ENCODE measurements at regions not wholly inside any gene's neighbourhood (a gene's known extent, or its start where the extent isn't known, plus 50 kb on each side); places are given as distances from the start of the nearest gene placed in this dataset.

DNA sequence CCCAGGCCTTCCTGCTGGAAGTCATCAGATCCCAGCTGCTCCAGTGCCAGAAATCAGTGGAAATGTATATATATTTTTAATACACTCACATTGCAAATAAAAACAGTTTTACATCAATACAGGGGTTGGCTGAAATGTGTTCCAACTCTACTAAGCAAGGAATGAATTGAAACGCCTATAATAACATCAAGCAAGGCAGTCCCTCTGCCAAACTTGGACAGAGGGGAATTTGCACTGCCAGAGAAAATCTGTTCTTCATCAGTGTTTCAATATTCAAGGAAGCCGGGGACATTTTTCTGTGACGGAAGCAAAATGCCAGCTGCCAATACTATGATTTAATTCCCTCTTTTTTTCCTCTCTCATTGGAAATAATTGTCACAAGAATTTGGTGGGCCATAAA lies 335.3 kb downstream of the TNS1 start:
- Histone ChIP-seq H2AFZ (no peak overlapping the region), H3K27ac (no peak overlapping the region), H3K9ac (no peak overlapping the region), H3K4me3 (ENCODE audit: low read depth, low read length) (no peak overlapping the region), H3K36me3 (ENCODE audit: control insufficient read depth, insufficient read depth, low read length) (no peaks in the 10 kb centered on the region), H3K4me1 (peaks cover 3% of the 10 kb centered on the region), H3K27me3 (ENCODE audit: control insufficient read depth, insufficient read depth, low read length) (no peaks in the 10 kb centered on the region), H3K9me3 (ENCODE audit: control insufficient read depth, low read length) (no peaks in the 10 kb centered on the region), H3K79me2 (peaks cover 24% of the 10 kb centered on the region), H3K4me2 (ENCODE audit: low read length) (no peak overlapping the region)
- TF ChIP-seq, protein P1, sequence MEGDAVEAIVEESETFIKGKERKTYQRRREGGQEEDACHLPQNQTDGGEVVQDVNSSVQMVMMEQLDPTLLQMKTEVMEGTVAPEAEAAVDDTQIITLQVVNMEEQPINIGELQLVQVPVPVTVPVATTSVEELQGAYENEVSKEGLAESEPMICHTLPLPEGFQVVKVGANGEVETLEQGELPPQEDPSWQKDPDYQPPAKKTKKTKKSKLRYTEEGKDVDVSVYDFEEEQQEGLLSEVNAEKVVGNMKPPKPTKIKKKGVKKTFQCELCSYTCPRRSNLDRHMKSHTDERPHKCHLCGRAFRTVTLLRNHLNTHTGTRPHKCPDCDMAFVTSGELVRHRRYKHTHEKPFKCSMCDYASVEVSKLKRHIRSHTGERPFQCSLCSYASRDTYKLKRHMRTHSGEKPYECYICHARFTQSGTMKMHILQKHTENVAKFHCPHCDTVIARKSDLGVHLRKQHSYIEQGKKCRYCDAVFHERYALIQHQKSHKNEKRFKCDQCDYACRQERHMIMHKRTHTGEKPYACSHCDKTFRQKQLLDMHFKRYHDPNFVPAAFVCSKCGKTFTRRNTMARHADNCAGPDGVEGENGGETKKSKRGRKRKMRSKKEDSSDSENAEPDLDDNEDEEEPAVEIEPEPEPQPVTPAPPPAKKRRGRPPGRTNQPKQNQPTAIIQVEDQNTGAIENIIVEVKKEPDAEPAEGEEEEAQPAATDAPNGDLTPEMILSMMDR (IDR thresholded peaks at IDR 0.05), result no peak

DNA sequence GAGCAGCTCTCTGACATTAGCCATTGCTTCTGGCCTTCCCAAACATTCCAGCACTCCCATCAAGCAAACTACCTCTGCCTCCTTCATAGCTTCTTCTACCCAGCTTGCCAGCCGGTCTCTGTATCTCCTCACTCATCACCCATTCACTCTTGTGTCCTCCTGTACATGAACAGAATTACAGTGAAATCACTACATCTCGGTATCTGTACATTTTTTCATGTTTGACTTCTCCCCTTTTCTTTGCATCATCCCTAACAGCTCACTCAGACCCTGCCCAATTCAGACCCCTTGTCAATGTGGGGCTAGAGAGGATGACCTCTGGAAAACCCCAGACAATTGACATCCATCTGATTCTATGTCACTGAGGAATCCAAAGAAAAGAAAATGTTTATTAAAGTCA lies 335.8 kb downstream of the TNS1 start:
- no peak overlapping the region for H3K9ac ChIP-seq
- H3K4me1 ChIP-seq, result peaks cover 3% of the 10 kb centered on the region
- H3K4me3 ChIP-seq (ENCODE audit: low read depth, low read length), result no peak overlapping the region
- H3K79me2 ChIP-seq, result peaks cover 21% of the 10 kb centered on the region
- H3K9me3 ChIP-seq (ENCODE audit: control insufficient read depth, low read length), result no peaks in the 10 kb centered on the region
- no peaks in the 10 kb centered on the region for H3K27me3 ChIP-seq (ENCODE audit: control insufficient read depth, insufficient read depth, low read length)
- no peak overlapping the region for H2AFZ ChIP-seq
- no peak overlapping the region for H3K4me2 ChIP-seq (ENCODE audit: low read length)
- TF ChIP-seq, protein P1 (IDR thresholded peaks at IDR 0.05), result no peak
- no peak overlapping the region for H3K27ac ChIP-seq
- no peaks in the 10 kb centered on the region for H3K36me3 ChIP-seq (ENCODE audit: control insufficient read depth, insufficient read depth, low read length)

- TF ChIP-seq, protein P1 (IDR thresholded peaks at IDR 0.05), result no peak
- H2AFZ ChIP-seq, result no peak overlapping the region
- H3K4me3 ChIP-seq (ENCODE audit: low read depth, low read length), result no peak overlapping the region
- no peak overlapping the region for H3K9ac ChIP-seq
- H3K27me3 ChIP-seq (ENCODE audit: control insufficient read depth, insufficient read depth, low read length), result no peaks in the 10 kb centered on the region
- H3K27ac ChIP-seq, result no peak overlapping the region
- peaks cover 17% of the 10 kb centered on the region for H3K79me2 ChIP-seq
- no peak overlapping the region for H3K4me2 ChIP-seq (ENCODE audit: low read length)
- H3K9me3 ChIP-seq (ENCODE audit: control insufficient read depth, low read length), result no peaks in the 10 kb centered on the region
- H3K36me3 ChIP-seq (ENCODE audit: control insufficient read depth, insufficient read depth, low read length), result no peaks in the 10 kb centered on the region
- no peaks in the 10 kb centered on the region for H3K4me1 ChIP-seq
Observed at GRCh38 chr2:217666338-217666737, 336.5 kb downstream of the TNS1 start.

GRCh38 chr2:217664761-217665160 lies 338.0 kb downstream of the TNS1 start:
- Histone ChIP-seq H3K4me1 (no peaks in the 10 kb centered on the region), H2AFZ (no peak overlapping the region)

More at GRCh38 chr2:217664761-217665160, 338.0 kb downstream of the TNS1 start:
- no peak overlapping the region for H3K9ac ChIP-seq
- no peak overlapping the region for H3K4me3 ChIP-seq (ENCODE audit: low read depth, low read length)
- peaks cover 14% of the 10 kb centered on the region for H3K79me2 ChIP-seq
- no peak overlapping the region for H3K27ac ChIP-seq
- H3K27me3 ChIP-seq (ENCODE audit: control insufficient read depth, insufficient read depth, low read length), result no peaks in the 10 kb centered on the region
- no peaks in the 10 kb centered on the region for H3K36me3 ChIP-seq (ENCODE audit: control insufficient read depth, insufficient read depth, low read length)
- TF ChIP-seq, protein P1 (IDR thresholded peaks at IDR 0.05), result no peak
- no peaks in the 10 kb centered on the region for H3K9me3 ChIP-seq (ENCODE audit: control insufficient read depth, low read length)
- no peak overlapping the region for H3K4me2 ChIP-seq (ENCODE audit: low read length)
